HepG2 (cell line): ENCODE measurements at regions not wholly inside any gene's neighbourhood (a gene's known extent, or its start where the extent isn't known, plus 50 kb on each side); places are given as distances from the start of the nearest gene placed in this dataset.
"Not testable (repeated sequence)": the region's sequence is repeated elsewhere in the genome, so short reads cannot be mapped to it uniquely, and the experiment has no call there.

Source experiments
- ATAC-seq: fragments of 200-7000 bp; cut with Tn5 transposase; 3 replicates; pipeline ENCODE4 v1.9.1; 2020; ENCODE audit warnings: mild to moderate bottlenecking, moderate library complexity
- BruUV-seq: library from RNA; stranded (reverse); fragments of 400-500 nt; replicated peaks from 2 replicates; lab custom pipeline; 2021; lab: Mats Ljungman, UMichigan
- CTCF ChIA-PET: fragments of 300-600 bp; formaldehyde crosslinking; extraction: SDS; loops from one replicate; lab custom pipeline; 2021; ENCODE audit warnings: low total read pairs, inconsistent platforms, low intra/inter-chr PET ratio; lab: Yijun Ruan, JAX
- POLR2A ChIA-PET: fragments of 350-600 bp; sonication (Branson Sonifier 250); formaldehyde crosslinking; loops from one replicate; lab custom pipeline; 2020; ENCODE audit warnings: antibody characterized with exemption, inconsistent platforms; lab: Yijun Ruan, JAX
- DNase-seq: peaks from one replicate; pipeline ENCODE4 v3.0.0-alpha.2; 2015; ENCODE audit warnings: low spot score
- FAIRE-seq: peaks from 3 replicates; lab custom pipeline; 2011; peaks lifted over from hg19 to GRCh38; lab: Jason Lieb, UNC
- H2AFZ ChIP-seq: one replicate; pipeline ENCODE4 v1.6.1; 2011; ENCODE audit warnings: low read length, inconsistent platforms
- H3K27ac ChIP-seq: fragments of 300-600 bp; 3 replicates; pipeline ENCODE4 v1.8.0; 2011; ENCODE audit warnings: mixed run types, mild to moderate bottlenecking, mixed read lengths, low read length, inconsistent platforms; ENCODE audit not compliant: insufficient read depth; ENCODE audit errors: extremely low read length
- H3K27me3 ChIP-seq, 2 experiments: fragments of 200-600 bp in 1 of 2; 2 replicates in 1 of 2; 3 replicates in 1 of 2; pipeline versions ENCODE4 v1.6.0 to v1.8.0; 2011; ENCODE audit warnings: low read length in 2 of 2, mild to moderate bottlenecking in 2 of 2, moderate library complexity in 2 of 2, inconsistent platforms in 1 of 2; ENCODE audit not compliant: insufficient read depth in 2 of 2, control insufficient read depth in 1 of 2
- H3K36me3 ChIP-seq, 2 experiments: fragments of 200-600 bp in 1 of 2; replicated peaks in 1 of 2; 2 replicates in 1 of 2; 3 replicates in 1 of 2; pipeline versions ENCODE4 v1.5.1 to v1.8.0; 2011; ENCODE audit warnings: low read length in 2 of 2, inconsistent platforms in 1 of 2; ENCODE audit not compliant: insufficient read depth in 2 of 2, control insufficient read depth in 1 of 2
- H3K4me1 ChIP-seq: 2 replicates; pipeline ENCODE4 v1.5.1; 2012; ENCODE audit warnings: low read length, inconsistent platforms; ENCODE audit not compliant: insufficient read depth
- H3K4me2 ChIP-seq: 2 replicates; pipeline ENCODE4 v1.6.0; 2011; ENCODE audit warnings: low read depth, low read length, inconsistent platforms
- H3K4me3 ChIP-seq, 3 experiments: fragments of 200-600 bp in 1 of 3; sonication (generic), shearing (Covaris generic) in 1 of 3; replicated peaks in 1 of 3; 2 replicates each; pipeline ENCODE4 v1.5.1; 2011 to 2016; ENCODE audit warnings: low read length in 3 of 3, inconsistent platforms in 2 of 3, low read depth in 2 of 3, mild to moderate bottlenecking in 2 of 3, control low read depth in 1 of 3, mixed read lengths in 1 of 3; ENCODE audit not compliant: insufficient read depth in 1 of 3
- H3K79me2 ChIP-seq: one replicate; pipeline ENCODE4 v1.6.1; 2011; ENCODE audit warnings: low read length, inconsistent platforms; ENCODE audit not compliant: insufficient read depth
- H3K9ac ChIP-seq: 2 replicates; pipeline ENCODE4 v1.6.0; 2011; ENCODE audit warnings: mild to moderate bottlenecking, low read depth, low read length, inconsistent platforms; ENCODE audit not compliant: insufficient read depth
- H3K9me3 ChIP-seq: 2 replicates; pipeline ENCODE4 v1.5.1; 2012; ENCODE audit warnings: mild to moderate bottlenecking, low read length
- H4K20me1 ChIP-seq: 2 replicates; pipeline ENCODE4 v1.6.0; 2011; ENCODE audit warnings: inconsistent platforms, mild to moderate bottlenecking, low read length, moderate library complexity; ENCODE audit not compliant: insufficient read depth
- BCL6 ChIP-seq: IDR thresholded peaks from 2 replicates; pipeline ENCODE4 v1.6.1; 2016; ENCODE audit warnings: missing genetic modification reagents, missing compliant biosample characterization
- CTCF ChIP-seq: sonication (generic); formaldehyde crosslinking; IDR thresholded peaks from 2 replicates; pipeline ENCODE4 v1.5.0; 2020; ENCODE audit warnings: mild to moderate bottlenecking, missing genetic modification reagents, moderate library complexity
- HNRNPUL1 ChIP-seq: fragments of 200-400 bp; formaldehyde crosslinking; IDR thresholded peaks from 2 replicates; pipeline ENCODE4 v1.6.1; 2017; ENCODE audit warnings: low read depth, mild to moderate bottlenecking, low read length, moderate library complexity
- SOX5 ChIP-seq: IDR thresholded peaks from 2 replicates; pipeline ENCODE4 v1.6.1; 2016; ENCODE audit warnings: borderline replicate concordance
- TBL1XR1 ChIP-seq: fragments of 150-350 bp; IDR thresholded peaks from 2 replicates; pipeline ENCODE4 v1.6.1; 2014; ENCODE audit warnings: borderline replicate concordance, low read length; ENCODE audit not compliant: partially characterized antibody
- ZFP82 ChIP-seq: sonication (generic); formaldehyde crosslinking; IDR thresholded peaks from 2 replicates; pipeline ENCODE4 v1.5.1; 2020; ENCODE audit warnings: mild to moderate bottlenecking, missing genetic modification reagents, borderline replicate concordance
- WGBS: methylation state at CpG from one replicate; pipeline ENCODE4 v1.1.6; 2017; ENCODE audit warnings: low lambda C conversion rate; 5-methylcytosine and 5-hydroxymethylcytosine counted together
- in situ Hi-C: cut with HindIII; loops from 2 replicates; pipeline ENCODE4 v1.10.0; 2017; ENCODE audit warnings: low pct_unique_long_range_greater_than_20kb; ENCODE audit not compliant: extremely low pct_ligation_motif_present
- intact Hi-C: fragments of 100-400 bp; cut with micrococcal nuclease; formaldehyde crosslinking; loops from one replicate; pipeline ENCODE4 v1.10.0; 2022; ENCODE audit not compliant: unreplicated experiment

GRCh38 chr22:19661156-19661555 lies 53.1 kb upstream of the SEPTIN5 start:
- no TSS peak for BruUV-seq

GRCh38 chr22:19662049-19662684 lies 52.1 kb upstream of the SEPTIN5 start:
- intact Hi-C loops, H3K4me1 ChIP-seq, H4K20me1 ChIP-seq, H3K9ac ChIP-seq, H3K9me3 ChIP-seq, H2AFZ ChIP-seq, H3K79me2 ChIP-seq, H3K27ac ChIP-seq, in situ Hi-C loops, H3K4me3 ChIP-seq, H3K36me3 ChIP-seq, BruUV-seq, CTCF ChIA-PET, DNase-seq, ATAC-seq, H3K4me2 ChIP-seq, POLR2A ChIA-PET, FAIRE-seq: not testable (repeated sequence)
- WGBS: 44% methylated on average over 19 of the region's 22 CpGs
- H3K27me3 ChIP-seq: peaks cover 4 to 38% of the 10 kb centered on the region in 2 experiments; a peak in 4 of 5 replicates
- 0 out of 2 replicates have a peak, but pooled peaks have one; percentile 6 for TF ChIP-seq CTCF

More at GRCh38 chr22:19661156-19661555, 53.1 kb upstream of the SEPTIN5 start:
- ChIA-PET CTCF (no interaction called here), POLR2A (no interaction called here)
- TF ChIP-seq BCL6 (CRISPR knock-in tag) (no peak), SOX5 (CRISPR knock-in tag) (no peak), TBL1XR1 (no peak), HNRNPUL1 (no peak), ZFP82 (no peak)
- no peaks in the 10 kb centered on the region for H3K4me1 ChIP-seq
- DNase-seq (no peak), ATAC-seq (no peak), FAIRE-seq (no peak)
- H4K20me1 ChIP-seq: no peaks in the 10 kb centered on the region; the same call in 1 of the 2 replicates
- H3K79me2 ChIP-seq: no peaks in the 10 kb centered on the region
- no peak overlapping the region for H3K4me3 ChIP-seq
- H3K4me2 ChIP-seq: no peak overlapping the region
- no peaks in the 10 kb centered on the region for H3K9me3 ChIP-seq
- no peak overlapping the region for H3K9ac ChIP-seq
- intact Hi-C loops (no loop called here), in situ Hi-C loops (no loop called here)
- no peaks in the 10 kb centered on the region for H3K36me3 ChIP-seq
- H3K27ac ChIP-seq: no peak overlapping the region
- no peak overlapping the region for H2AFZ ChIP-seq
- peaks cover 1 to 28% of the 10 kb centered on the region in 2 experiments; a peak in 4 of 5 replicates for H3K27me3 ChIP-seq
